Uterus (tissue), 3 donors: ENCODE measurements at regions not wholly inside any gene's neighbourhood (a gene's known extent, or its start where the extent isn't known, plus 50 kb on each side); places are given as distances from the start of the nearest gene placed in this dataset.

Experiments used
- DNase-seq, 2 donors: peaks; one replicate each; pipeline ENCODE4 v3.0.0-alpha.2; 2019 to 2020
- H3K27ac ChIP-seq, 2 donors: fragments of 200-600 bp; sonication (generic); 1 replicate in 1 of 2; 2 replicates in 1 of 2; pipeline ENCODE4 v1.5.1; 2016 to 2018
- H3K27me3 ChIP-seq, 2 donors: fragments of 200-600 bp; sonication (generic); one replicate each; pipeline ENCODE4 v1.5.1; 2018 to 2019; ENCODE audit warnings: control low read depth in 1 of 2
- H3K36me3 ChIP-seq, 2 donors: fragments of 200-600 bp; sonication (generic); one replicate each; pipeline ENCODE4 v1.5.1; 2019; ENCODE audit warnings: control low read depth in 1 of 2
- H3K4me1 ChIP-seq, 2 donors: fragments of 200-600 bp; sonication (generic); one replicate each; pipeline ENCODE4 v1.5.1; 2018 to 2019; ENCODE audit warnings: control low read depth in 1 of 2
- H3K4me3 ChIP-seq, 2 donors: fragments of 200-600 bp; sonication (generic); 1 replicate in 1 of 2; 2 replicates in 1 of 2; pipeline ENCODE4 v1.5.1; 2018 to 2019; ENCODE audit warnings: mild to moderate bottlenecking in 1 of 2
- H3K9me3 ChIP-seq, 2 donors: fragments of 200-600 bp; sonication (generic); one replicate each; pipeline ENCODE4 v1.5.1; 2019; ENCODE audit warnings: control low read depth in 1 of 2
- CTCF ChIP-seq, 4 experiments: fragments of 200-600 bp in 2 of 4; fragments of 450-650 bp in 2 of 4; sonication (generic) in 2 of 4; IDR thresholded peaks; one replicate each; pipeline ENCODE4 v1.5.1; 2016 to 2019; ENCODE audit warnings: antibody characterized with exemption in 4 of 4, mild to moderate bottlenecking in 2 of 4, moderate library complexity in 1 of 4
- POLR2A ChIP-seq, 2 donors: fragments of 450-650 bp; IDR thresholded peaks; one replicate each; pipeline ENCODE4 v1.6.1; 2016; ENCODE audit warnings: antibody characterized with exemption in 2 of 2, mild to moderate bottlenecking in 1 of 2, moderate library complexity in 1 of 2
- intact Hi-C: fragments of 100-400 bp; cut with DNase I; formaldehyde crosslinking; loops from one replicate; pipeline ENCODE4 v1.15.1; 2023; ENCODE audit warnings: low total_unique reads
- donor health status: DM: yes; HTN: yes; CAD: no.

GRCh38 chr3:33931512-33931911 is 133.1 kb downstream of the PDCD6IP start:
- H3K27ac ChIP-seq: no peak overlapping the region
- no peaks in the 10 kb centered on the region for H3K9me3 ChIP-seq
- no peaks in the 10 kb centered on the region for H3K36me3 ChIP-seq
- intact Hi-C loops: no loop called here
- DNase-seq: no peak
- TF ChIP-seq POLR2A (IDR thresholded peaks at IDR 0.05) (no peak), CTCF (IDR thresholded peaks at IDR 0.05) (no peak)
- H3K4me1 ChIP-seq: no peaks in the 10 kb centered on the region
- no peak overlapping the region for H3K4me3 ChIP-seq
- H3K27me3 ChIP-seq: no peaks in the 10 kb centered on the region

GRCh38 chr3:33932010-33932764 is 133.8 kb downstream of the PDCD6IP start:
- H3K27me3 ChIP-seq: no peaks in the 10 kb centered on the region
- no peak for DNase-seq
- no peak for TF ChIP-seq CTCF (IDR thresholded peaks at IDR 0.05)
- no peak for TF ChIP-seq POLR2A (IDR thresholded peaks at IDR 0.05)
- H3K36me3 ChIP-seq: no peaks in the 10 kb centered on the region
- no peaks in the 10 kb centered on the region for H3K4me1 ChIP-seq
- intact Hi-C loops: no loop called here
- H3K27ac ChIP-seq: no peak overlapping the region
- no peaks in the 10 kb centered on the region for H3K9me3 ChIP-seq
- no peak overlapping the region for H3K4me3 ChIP-seq

DNA sequence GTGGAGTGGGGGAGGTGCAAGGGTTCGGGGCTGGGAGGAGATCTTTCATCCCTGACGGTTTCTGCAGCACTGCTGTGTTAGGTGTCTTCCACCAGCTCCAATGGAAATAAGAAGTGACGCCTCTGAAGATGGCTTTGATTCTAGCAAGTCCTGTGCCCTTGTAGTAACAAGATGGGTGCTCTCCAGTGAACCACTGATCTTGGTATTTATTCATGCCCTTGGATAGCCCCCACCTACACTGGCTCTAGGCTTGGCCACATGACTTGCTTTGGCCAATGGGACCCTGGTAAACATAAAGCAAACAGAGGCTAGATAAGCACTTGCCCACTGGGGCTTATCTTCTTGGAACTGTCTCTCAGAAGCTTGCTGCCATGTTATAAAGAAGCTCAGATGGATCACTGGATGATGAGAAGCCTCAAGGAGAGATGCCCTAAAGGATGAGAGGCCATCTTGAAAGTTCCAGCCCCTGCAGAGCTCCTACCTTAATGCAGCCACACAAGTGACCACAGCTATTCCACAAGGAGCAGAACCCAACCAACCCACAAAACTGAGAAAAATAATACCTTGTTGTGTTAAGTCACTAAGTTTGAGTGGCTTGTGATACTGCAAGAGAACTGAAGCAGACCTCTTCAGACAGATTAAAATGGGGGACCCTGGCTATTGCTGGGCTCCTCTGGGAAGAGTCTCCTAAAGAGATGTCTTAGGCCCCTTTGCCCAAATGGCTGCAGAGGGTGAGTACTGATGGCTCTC is 137.9 kb downstream of the PDCD6IP start:
- Histone ChIP-seq H3K36me3 (no peaks in the 10 kb centered on the region), H3K4me1 (no peaks in the 10 kb centered on the region), H3K27me3 (no peaks in the 10 kb centered on the region), H3K4me3 (no peak overlapping the region), H3K27ac (no peak overlapping the region), H3K9me3 (no peaks in the 10 kb centered on the region)
- no peak for TF ChIP-seq CTCF (IDR thresholded peaks at IDR 0.05)
- no peak for TF ChIP-seq POLR2A (IDR thresholded peaks at IDR 0.05)
- intact Hi-C loops: no loop called here
- no peak for DNase-seq

GRCh38 chr3:33936921-33937525 is 138.6 kb downstream of the PDCD6IP start:
- no peaks in the 10 kb centered on the region for H3K36me3 ChIP-seq
- intact Hi-C loops: no loop called here
- H3K9me3 ChIP-seq: no peaks in the 10 kb centered on the region
- no peaks in the 10 kb centered on the region for H3K27me3 ChIP-seq
- no peak overlapping the region for H3K27ac ChIP-seq
- no peak for DNase-seq
- TF ChIP-seq CTCF (IDR thresholded peaks at IDR 0.05): no peak
- no peak for TF ChIP-seq POLR2A (IDR thresholded peaks at IDR 0.05)
- no peak overlapping the region for H3K4me3 ChIP-seq
- H3K4me1 ChIP-seq: no peaks in the 10 kb centered on the region

DNA sequence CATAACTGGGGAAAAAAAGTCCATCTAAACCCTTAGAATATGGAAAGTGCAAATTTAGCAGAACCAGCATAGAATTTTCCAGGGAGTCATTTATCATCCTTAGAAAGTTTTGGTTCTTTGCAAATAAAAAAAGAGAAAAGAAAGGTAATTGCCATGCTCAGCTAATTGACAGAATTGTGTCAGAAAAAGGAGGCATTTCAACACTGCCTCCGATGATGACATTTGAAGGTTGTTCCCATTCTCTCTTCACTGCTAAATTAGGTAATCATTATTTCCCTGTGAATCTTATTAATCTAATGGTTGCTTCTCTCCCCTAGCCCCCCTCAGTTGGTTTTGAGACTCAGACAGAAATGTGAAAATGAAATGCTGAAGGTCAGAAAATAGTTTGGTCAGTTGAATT is 139.2 kb downstream of the PDCD6IP start:
- Histone ChIP-seq H3K27me3 (no peaks in the 10 kb centered on the region), H3K4me3 (no peak overlapping the region), H3K36me3 (no peaks in the 10 kb centered on the region), H3K27ac (no peak overlapping the region), H3K4me1 (no peaks in the 10 kb centered on the region), H3K9me3 (no peaks in the 10 kb centered on the region)
- intact Hi-C loops: no loop called here
- no peak for DNase-seq
- TF ChIP-seq CTCF (IDR thresholded peaks at IDR 0.05): no peak
- TF ChIP-seq POLR2A (IDR thresholded peaks at IDR 0.05): no peak
